ENCODE measurements at regions not wholly inside any gene's neighbourhood (a gene's known extent, or its start where the extent isn't known, plus 50 kb on each side); places are given as distances from the start of the nearest gene placed in this dataset.

DNA sequence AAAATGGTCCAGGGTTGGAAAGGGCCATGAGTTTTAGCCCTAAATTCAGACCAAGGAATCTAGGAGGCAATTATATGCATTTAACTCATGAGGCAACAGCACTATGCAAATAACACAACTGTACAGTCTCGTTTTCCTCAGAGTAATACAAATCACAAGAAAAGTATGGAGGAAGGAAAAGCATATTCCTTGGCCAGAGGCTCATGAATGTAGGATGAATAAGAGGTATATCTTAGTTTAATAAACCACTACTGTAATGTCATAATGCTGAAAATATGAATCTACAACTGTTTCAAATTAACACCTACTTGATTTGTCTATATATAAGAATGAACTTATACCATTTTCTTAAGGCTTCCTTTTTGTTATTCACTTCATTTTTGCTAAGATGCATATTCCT lies 252.5 kb upstream of the TANK start:
- no peak overlapping the region for H3K27ac ChIP-seq
- no peaks in the 10 kb centered on the region for H3K36me3 ChIP-seq
- H3K9me3 ChIP-seq (ENCODE audit: severe bottlenecking), result no peaks in the 10 kb centered on the region
- no peak for DNase-seq
- no peaks in the 10 kb centered on the region for H3K27me3 ChIP-seq (ENCODE audit: insufficient read depth, low read depth, severe bottlenecking)
- TF ChIP-seq, protein P1, sequence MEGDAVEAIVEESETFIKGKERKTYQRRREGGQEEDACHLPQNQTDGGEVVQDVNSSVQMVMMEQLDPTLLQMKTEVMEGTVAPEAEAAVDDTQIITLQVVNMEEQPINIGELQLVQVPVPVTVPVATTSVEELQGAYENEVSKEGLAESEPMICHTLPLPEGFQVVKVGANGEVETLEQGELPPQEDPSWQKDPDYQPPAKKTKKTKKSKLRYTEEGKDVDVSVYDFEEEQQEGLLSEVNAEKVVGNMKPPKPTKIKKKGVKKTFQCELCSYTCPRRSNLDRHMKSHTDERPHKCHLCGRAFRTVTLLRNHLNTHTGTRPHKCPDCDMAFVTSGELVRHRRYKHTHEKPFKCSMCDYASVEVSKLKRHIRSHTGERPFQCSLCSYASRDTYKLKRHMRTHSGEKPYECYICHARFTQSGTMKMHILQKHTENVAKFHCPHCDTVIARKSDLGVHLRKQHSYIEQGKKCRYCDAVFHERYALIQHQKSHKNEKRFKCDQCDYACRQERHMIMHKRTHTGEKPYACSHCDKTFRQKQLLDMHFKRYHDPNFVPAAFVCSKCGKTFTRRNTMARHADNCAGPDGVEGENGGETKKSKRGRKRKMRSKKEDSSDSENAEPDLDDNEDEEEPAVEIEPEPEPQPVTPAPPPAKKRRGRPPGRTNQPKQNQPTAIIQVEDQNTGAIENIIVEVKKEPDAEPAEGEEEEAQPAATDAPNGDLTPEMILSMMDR (IDR thresholded peaks at IDR 0.05; ENCODE audit: low read depth, low read length), result no peak
- H3K4me3 ChIP-seq (ENCODE audit: low read depth, low read length), result no peak overlapping the region

DNA sequence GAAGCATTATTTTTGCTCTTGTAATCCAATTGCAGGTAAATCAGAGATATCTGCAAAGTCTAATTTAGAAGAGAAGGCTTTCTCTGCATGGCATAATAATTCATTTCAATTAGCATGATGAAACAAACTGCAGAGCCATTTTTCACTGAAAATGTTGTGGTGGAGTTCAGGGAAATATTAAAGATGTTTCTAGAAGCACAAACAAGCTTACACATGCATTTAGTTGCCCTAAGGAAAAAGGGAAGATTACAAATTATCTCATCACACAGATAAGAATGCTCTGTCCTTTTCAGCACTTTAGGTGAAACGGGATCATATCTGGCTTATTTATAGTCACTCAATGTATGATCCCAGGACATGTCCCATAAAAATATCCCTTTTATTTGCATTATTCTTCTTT lies 252.1 kb upstream of the TANK start:
- TF ChIP-seq, protein P1 (IDR thresholded peaks at IDR 0.05; ENCODE audit: low read depth, low read length), result no peak
- Histone ChIP-seq H3K36me3 (no peaks in the 10 kb centered on the region), H3K27me3 (ENCODE audit: insufficient read depth, low read depth, severe bottlenecking) (no peaks in the 10 kb centered on the region), H3K4me3 (ENCODE audit: low read depth, low read length) (no peak overlapping the region), H3K9me3 (ENCODE audit: severe bottlenecking) (no peaks in the 10 kb centered on the region), H3K27ac (no peak overlapping the region)
- no peak for DNase-seq

DNA sequence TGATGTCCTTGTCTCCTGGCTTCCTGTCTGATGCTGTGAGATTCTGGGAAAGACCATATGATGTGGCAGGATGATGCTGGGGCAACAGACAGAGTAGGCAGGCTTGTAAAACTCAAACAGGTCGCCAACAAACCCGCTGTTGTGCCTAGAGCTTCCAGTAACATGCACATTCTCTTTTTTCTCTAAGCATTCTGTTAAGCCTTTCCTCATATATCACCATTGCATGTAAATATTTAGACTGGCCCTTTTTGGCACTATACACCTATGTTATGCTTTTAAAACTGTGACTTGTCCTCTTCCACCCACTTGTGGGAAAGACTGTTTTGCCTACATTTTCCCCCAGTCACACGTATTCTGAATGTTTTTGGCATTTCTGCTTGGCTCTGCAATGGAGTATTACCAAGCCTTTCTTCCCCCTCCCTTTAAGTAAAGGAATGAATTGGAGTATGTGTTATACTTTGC lies 250.4 kb upstream of the TANK start:
- H3K27ac ChIP-seq, result no peak overlapping the region
- no peak overlapping the region for H3K4me3 ChIP-seq (ENCODE audit: low read depth, low read length)
- TF ChIP-seq, protein P1 (IDR thresholded peaks at IDR 0.05; ENCODE audit: low read depth, low read length), result no peak
- no peaks in the 10 kb centered on the region for H3K36me3 ChIP-seq
- peaks cover 4% of the 10 kb centered on the region for H3K9me3 ChIP-seq (ENCODE audit: severe bottlenecking)
- H3K27me3 ChIP-seq (ENCODE audit: insufficient read depth, low read depth, severe bottlenecking), result no peaks in the 10 kb centered on the region
- DNase-seq, result no peak

DNA sequence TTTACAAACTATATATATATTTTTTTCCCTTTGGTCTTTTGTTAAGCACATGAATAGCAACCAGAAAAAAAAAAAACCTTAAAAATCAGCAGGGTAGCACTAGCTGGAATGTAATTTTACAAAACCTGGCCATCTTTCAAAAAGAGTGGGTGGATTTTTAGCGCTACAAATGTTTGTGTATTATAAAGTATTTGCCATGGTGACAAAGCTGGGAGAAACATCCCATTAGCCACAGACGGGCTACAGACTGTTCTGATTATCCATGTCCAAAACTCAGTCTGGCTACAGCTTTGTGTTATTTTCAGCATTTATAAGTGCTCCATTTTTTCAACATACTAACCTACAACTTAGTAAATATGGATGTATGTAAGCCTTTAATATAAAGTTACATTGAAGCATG lies 249.5 kb upstream of the TANK start:
- H3K27me3 ChIP-seq (ENCODE audit: insufficient read depth, low read depth, severe bottlenecking), result no peaks in the 10 kb centered on the region
- no peak overlapping the region for H3K4me3 ChIP-seq (ENCODE audit: low read depth, low read length)
- TF ChIP-seq, protein P1 (IDR thresholded peaks at IDR 0.05; ENCODE audit: low read depth, low read length), result no peak
- H3K9me3 ChIP-seq (ENCODE audit: severe bottlenecking), result peaks cover 5% of the 10 kb centered on the region
- H3K27ac ChIP-seq, result no peak overlapping the region
- no peaks in the 10 kb centered on the region for H3K36me3 ChIP-seq
- DNase-seq, result no peak

DNA sequence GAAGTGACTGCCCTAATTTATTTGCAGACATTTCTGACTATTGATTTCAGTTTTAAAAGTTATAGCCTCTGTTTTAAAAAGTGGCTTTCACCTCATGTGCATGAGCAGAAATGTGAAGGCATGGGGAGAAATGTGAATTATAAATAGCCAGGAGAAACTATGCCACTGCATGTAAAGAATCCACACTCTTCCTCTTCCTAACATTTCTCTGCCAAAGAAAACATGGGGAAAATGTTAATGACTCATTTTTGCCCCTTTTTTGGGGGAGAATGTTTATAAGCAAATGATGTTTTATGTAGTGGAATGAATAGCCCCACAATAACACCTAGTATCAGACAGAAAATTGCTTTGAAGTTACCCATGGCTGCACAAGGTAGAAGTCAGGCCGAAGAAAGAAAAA lies 249.0 kb upstream of the TANK start:
- DNase-seq, result no peak
- H3K27me3 ChIP-seq (ENCODE audit: insufficient read depth, low read depth, severe bottlenecking), result peaks cover 5% of the 10 kb centered on the region
- H3K4me3 ChIP-seq (ENCODE audit: low read depth, low read length), result no peak overlapping the region
- TF ChIP-seq, protein P1 (IDR thresholded peaks at IDR 0.05; ENCODE audit: low read depth, low read length), result no peak
- no peaks in the 10 kb centered on the region for H3K36me3 ChIP-seq
- no peak overlapping the region for H3K27ac ChIP-seq
- peaks cover 5% of the 10 kb centered on the region for H3K9me3 ChIP-seq (ENCODE audit: severe bottlenecking)

DNA sequence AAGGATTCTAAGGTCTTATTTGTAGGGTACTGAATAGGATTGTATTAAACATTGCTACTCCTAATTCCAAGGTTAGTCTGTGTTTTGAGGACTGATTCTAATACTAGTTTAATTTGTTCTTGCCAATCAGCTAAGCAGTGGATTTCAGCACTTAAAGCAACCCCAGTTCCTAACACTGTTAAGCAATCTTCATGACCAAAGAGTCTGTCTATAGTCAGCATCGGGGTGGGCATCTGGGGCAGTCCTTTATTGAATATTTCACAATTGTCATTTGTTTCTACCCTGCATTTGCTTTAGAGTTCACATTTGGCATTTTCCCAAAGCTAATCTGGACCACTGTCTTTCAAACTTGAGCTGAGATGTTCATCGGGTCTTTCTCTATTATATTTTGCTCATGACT lies 248.0 kb upstream of the TANK start:
- H3K9me3 ChIP-seq (ENCODE audit: severe bottlenecking), result peaks cover 5% of the 10 kb centered on the region
- no peaks in the 10 kb centered on the region for H3K36me3 ChIP-seq
- no peak overlapping the region for H3K27ac ChIP-seq
- H3K27me3 ChIP-seq (ENCODE audit: insufficient read depth, low read depth, severe bottlenecking), result peaks cover 8% of the 10 kb centered on the region
- DNase-seq, result no peak
- TF ChIP-seq, protein P1 (IDR thresholded peaks at IDR 0.05; ENCODE audit: low read depth, low read length), result no peak
- H3K4me3 ChIP-seq (ENCODE audit: low read depth, low read length), result no peak overlapping the region
